ENCODE measurements at regions not wholly inside any gene's neighbourhood (a gene's known extent, or its start where the extent isn't known, plus 50 kb on each side); places are given as distances from the start of the nearest gene placed in this dataset.

DNA sequence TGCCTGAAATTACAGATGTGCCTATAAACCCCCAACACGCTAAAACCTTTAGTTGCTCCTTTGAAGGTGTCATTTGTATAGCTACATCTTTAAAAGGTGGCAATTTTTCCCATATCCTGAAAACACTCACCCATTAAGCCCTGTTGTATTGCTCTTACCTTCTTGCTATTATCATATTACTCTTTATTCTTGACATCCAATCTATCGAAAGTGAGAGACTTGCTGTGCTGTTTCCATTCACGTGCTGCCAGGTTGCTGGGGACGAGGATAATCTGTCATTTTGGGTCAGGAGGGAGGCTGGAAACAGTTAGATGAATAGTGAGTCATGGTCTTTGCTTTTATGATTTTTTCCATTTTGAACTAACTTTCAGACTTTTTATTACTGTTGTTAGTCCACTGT, 213.0 kb upstream of the PRMT6 start:
- TF ChIP-seq CTCF (conservative IDR thresholded peaks at IDR 0.05; ENCODE audit: low read length) (no peak), EZH2phosphoT487 (IDR thresholded peaks at IDR 0.05; ENCODE audit: borderline replicate concordance, low read depth, low read length) (no peak)

Data from OCI-LY7 (cell line).